Esophagus muscularis mucosa (tissue), 4 donors: ENCODE measurements at regions not wholly inside any gene's neighbourhood (a gene's known extent, or its start where the extent isn't known, plus 50 kb on each side); places are given as distances from the start of the nearest gene placed in this dataset.

Experiments
- EP300 ChIP-seq: sonication (generic); formaldehyde crosslinking; IDR thresholded peaks from one replicate; pipeline ENCODE4 v1.6.1; 2017; ENCODE audit warnings: antibody characterized with exemption
- POLR2A ChIP-seq: fragments of 450-650 bp; IDR thresholded peaks from one replicate; pipeline ENCODE4 v1.6.1; 2017; ENCODE audit warnings: antibody characterized with exemption, moderate library complexity, mild to moderate bottlenecking, low read depth
- POLR2AphosphoS5 ChIP-seq, 2 donors: sonication (generic); formaldehyde crosslinking; IDR thresholded peaks; one replicate each; pipeline ENCODE4 v1.6.1; 2017; ENCODE audit warnings: antibody characterized with exemption in 2 of 2
- TF ChIP-seq, protein P1 (sequence below), 3 experiments: fragments of 200-600 bp in 2 of 3; fragments of 450-650 bp in 1 of 3; sonication (generic) in 2 of 3; IDR thresholded peaks; one replicate each; pipeline ENCODE4 v1.5.1; 2017 to 2019; ENCODE audit warnings: antibody characterized with exemption in 3 of 3, mild to moderate bottlenecking in 2 of 3, moderate library complexity in 1 of 3

DNA sequence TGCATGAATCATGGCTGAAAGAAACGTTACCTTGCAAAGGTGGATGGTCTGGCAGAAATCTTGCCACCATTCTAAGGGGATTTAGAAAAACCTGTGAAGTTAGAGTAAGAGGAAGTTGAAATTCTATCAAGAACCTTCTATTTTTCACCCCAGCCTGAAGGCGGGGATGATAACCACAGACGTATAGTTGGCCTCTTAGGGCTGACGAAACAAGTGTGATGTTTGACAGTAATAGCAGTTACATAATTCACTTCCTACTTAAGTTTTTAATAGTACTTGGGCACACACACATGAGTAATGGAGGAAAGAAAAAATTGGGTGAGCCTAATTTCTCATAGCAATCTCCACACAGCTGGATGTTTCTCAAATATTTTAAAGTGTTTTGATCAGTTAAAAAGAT, 336.6 kb upstream of the SALL3 start:
- TF ChIP-seq, protein P1, sequence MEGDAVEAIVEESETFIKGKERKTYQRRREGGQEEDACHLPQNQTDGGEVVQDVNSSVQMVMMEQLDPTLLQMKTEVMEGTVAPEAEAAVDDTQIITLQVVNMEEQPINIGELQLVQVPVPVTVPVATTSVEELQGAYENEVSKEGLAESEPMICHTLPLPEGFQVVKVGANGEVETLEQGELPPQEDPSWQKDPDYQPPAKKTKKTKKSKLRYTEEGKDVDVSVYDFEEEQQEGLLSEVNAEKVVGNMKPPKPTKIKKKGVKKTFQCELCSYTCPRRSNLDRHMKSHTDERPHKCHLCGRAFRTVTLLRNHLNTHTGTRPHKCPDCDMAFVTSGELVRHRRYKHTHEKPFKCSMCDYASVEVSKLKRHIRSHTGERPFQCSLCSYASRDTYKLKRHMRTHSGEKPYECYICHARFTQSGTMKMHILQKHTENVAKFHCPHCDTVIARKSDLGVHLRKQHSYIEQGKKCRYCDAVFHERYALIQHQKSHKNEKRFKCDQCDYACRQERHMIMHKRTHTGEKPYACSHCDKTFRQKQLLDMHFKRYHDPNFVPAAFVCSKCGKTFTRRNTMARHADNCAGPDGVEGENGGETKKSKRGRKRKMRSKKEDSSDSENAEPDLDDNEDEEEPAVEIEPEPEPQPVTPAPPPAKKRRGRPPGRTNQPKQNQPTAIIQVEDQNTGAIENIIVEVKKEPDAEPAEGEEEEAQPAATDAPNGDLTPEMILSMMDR (IDR thresholded peaks at IDR 0.05): no peak
- TF ChIP-seq POLR2AphosphoS5 (IDR thresholded peaks at IDR 0.05): no peak
- TF ChIP-seq EP300: no peak
- no peak for TF ChIP-seq POLR2A
